Neural cell (in vitro differentiated cells): ENCODE measurements at regions not wholly inside any gene's neighbourhood (a gene's known extent, or its start where the extent isn't known, plus 50 kb on each side); places are given as distances from the start of the nearest gene placed in this dataset.

ENCODE experiments used
- H2AFZ ChIP-seq: fragments of 200-600, 300-800 bp; sonication (generic), shearing (Covaris generic); 2 replicates; pipeline ENCODE4 v1.6.0; 2014; ENCODE audit warnings: low read depth, mild to moderate bottlenecking, antibody characterized with exemption, low read length, moderate library complexity
- H3F3A ChIP-seq: fragments of 200-600 bp; shearing (Covaris generic); 2 replicates; pipeline ENCODE4 v1.6.1; 2016; ENCODE audit warnings: mild to moderate bottlenecking, moderate library complexity, mixed read lengths, antibody characterized with exemption, low read length; ENCODE audit not compliant: insufficient read depth, poor library complexity, severe bottlenecking
- H3K27ac ChIP-seq: fragments of 200-600, 300-800 bp; sonication (generic), shearing (Covaris generic); 2 replicates; pipeline ENCODE4 v1.5.1; 2014; ENCODE audit warnings: mild to moderate bottlenecking, low read length, moderate library complexity
- H3K27me3 ChIP-seq: fragments of 300-800, 200-600 bp; sonication (generic), shearing (Covaris generic); 2 replicates; pipeline ENCODE4 v1.6.0; 2014; ENCODE audit warnings: mild to moderate bottlenecking, low read depth, low read length, moderate library complexity; ENCODE audit not compliant: insufficient read depth
- H3K36me3 ChIP-seq: fragments of 300-800, 200-600 bp; sonication (generic), shearing (Covaris generic); 2 replicates; pipeline ENCODE4 v1.5.1; 2014; ENCODE audit warnings: mild to moderate bottlenecking, antibody characterized with exemption, low read length, moderate library complexity; ENCODE audit not compliant: insufficient read depth
- H3K4me2 ChIP-seq: fragments of 300-800, 200-600 bp; sonication (generic), shearing (Covaris generic); 2 replicates; pipeline ENCODE4 v1.6.0; 2014; ENCODE audit warnings: mild to moderate bottlenecking, low read length
- H3K4me3 ChIP-seq: fragments of 300-800, 200-600 bp; sonication (generic), shearing (Covaris generic); 2 replicates; pipeline ENCODE4 v1.5.1; 2014; ENCODE audit warnings: mild to moderate bottlenecking, low read length, moderate library complexity
- H3K79me2 ChIP-seq: fragments of 200-600 bp; shearing (Covaris generic); replicated peaks from 2 replicates; pipeline ENCODE4 v1.6.0; 2014; ENCODE audit warnings: mild to moderate bottlenecking, low read length, moderate library complexity; ENCODE audit not compliant: insufficient read depth
- H3K9ac ChIP-seq: fragments of 300-800, 200-600 bp; sonication (generic), shearing (Covaris generic); 2 replicates; pipeline ENCODE4 v1.6.1; 2016; ENCODE audit warnings: mild to moderate bottlenecking, low read length, mixed read lengths
- H3K9me2 ChIP-seq: fragments of 200-600 bp; shearing (Covaris generic); 2 replicates; pipeline ENCODE4 v1.6.1; 2016; ENCODE audit warnings: mild to moderate bottlenecking, low read length, mixed read lengths; ENCODE audit not compliant: insufficient read depth
- H3K9me3 ChIP-seq: fragments of 200-600, 300-800 bp; sonication (generic), shearing (Covaris generic); 2 replicates; pipeline ENCODE4 v1.6.1; 2016; ENCODE audit warnings: mild to moderate bottlenecking, mixed run types, low read length, moderate library complexity, mixed read lengths
- H4K20me1 ChIP-seq: fragments of 200-600 bp; shearing (Covaris generic); 2 replicates; pipeline ENCODE4 v1.6.1; 2016; ENCODE audit warnings: mild to moderate bottlenecking, mixed run types; ENCODE audit not compliant: insufficient read depth
- EP300 ChIP-seq: fragments of 450-650 bp; conservative IDR thresholded peaks from 2 replicates; pipeline ENCODE4 v1.6.1; 2014; ENCODE audit warnings: antibody characterized with exemption, mild to moderate bottlenecking, moderate library complexity; ENCODE audit not compliant: poor library complexity, severe bottlenecking
- EZH2 ChIP-seq: fragments of 200-600, 300-800 bp; shearing (Covaris generic), sonication (generic); IDR thresholded peaks from 2 replicates; pipeline ENCODE4 v1.6.1; 2014; ENCODE audit warnings: antibody characterized with exemption, low read length, borderline replicate concordance, mild to moderate bottlenecking; ENCODE audit not compliant: insufficient read depth, poor library complexity, severe bottlenecking
- MXI1 ChIP-seq: fragments of 450-650 bp; conservative IDR thresholded peaks from 2 replicates; pipeline ENCODE4 v1.6.1; 2014; ENCODE audit warnings: antibody characterized with exemption, mild to moderate bottlenecking; ENCODE audit not compliant: poor library complexity, severe bottlenecking
- POLR2AphosphoS5 ChIP-seq: IDR thresholded peaks from 2 replicates; pipeline ENCODE4 v1.6.1; 2012
- RAD21 ChIP-seq: fragments of 450-650 bp; conservative IDR thresholded peaks from 2 replicates; pipeline ENCODE4 v1.6.1; 2014; ENCODE audit warnings: antibody characterized with exemption, mild to moderate bottlenecking, moderate library complexity
- SMC3 ChIP-seq: fragments of 450-650 bp; conservative IDR thresholded peaks from 2 replicates; pipeline ENCODE4 v1.6.1; 2014; ENCODE audit warnings: antibody characterized with exemption, mild to moderate bottlenecking, moderate library complexity; ENCODE audit not compliant: poor library complexity
- TAF1 ChIP-seq: IDR thresholded peaks from 2 replicates; pipeline ENCODE4 v1.6.1; 2012; ENCODE audit warnings: low read depth
- TF ChIP-seq, protein P1 (sequence below): IDR thresholded peaks from 2 replicates; pipeline ENCODE4 v1.6.1; 2012; ENCODE audit warnings: borderline replicate concordance
- TF ChIP-seq, protein P2 (sequence below): fragments of 450-650 bp; IDR thresholded peaks from 2 replicates; pipeline ENCODE4 v1.5.1; 2014; ENCODE audit warnings: antibody characterized with exemption, mild to moderate bottlenecking, moderate library complexity; ENCODE audit not compliant: poor library complexity, severe bottlenecking

DNA sequence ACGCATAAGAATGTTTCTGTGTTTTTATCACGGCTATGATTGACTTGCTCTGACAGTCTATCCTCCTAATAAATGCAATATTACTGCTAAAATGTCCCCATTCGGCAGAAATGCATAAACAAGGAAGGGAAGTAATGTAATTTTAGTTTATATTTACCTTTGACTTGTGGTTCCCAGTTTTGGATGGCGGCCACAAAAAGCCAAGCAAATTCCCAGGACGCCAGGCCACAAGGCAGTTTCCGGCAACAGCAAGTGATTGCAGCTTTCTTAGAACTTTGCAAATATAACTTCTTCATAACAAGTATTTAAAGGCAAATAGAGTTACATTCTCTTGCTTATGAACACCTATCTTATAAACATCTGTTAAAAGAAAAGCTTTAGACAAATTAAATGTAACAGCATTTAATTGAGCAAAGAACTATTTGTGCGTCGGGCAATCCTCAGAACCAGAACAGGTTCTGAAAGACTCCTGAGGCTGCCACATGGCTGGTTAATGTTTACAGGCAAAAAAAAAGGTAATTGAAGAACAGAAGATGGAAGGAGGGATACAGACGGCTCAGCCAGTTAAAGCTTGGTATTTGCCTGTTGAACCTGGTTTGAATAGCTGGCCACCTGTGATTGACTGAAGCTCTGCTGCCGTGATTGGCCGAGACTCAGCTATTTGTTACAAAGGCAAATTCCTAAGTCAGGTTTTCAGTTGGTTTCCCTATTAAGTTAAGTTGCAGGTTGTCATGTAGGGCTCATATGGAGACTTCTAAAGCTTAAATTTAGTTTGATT lies 80.8 kb downstream of the C21orf91 start:
- no peak overlapping the region for H3K4me3 ChIP-seq
- TF ChIP-seq SMC3: no peak
- no peak for TF ChIP-seq TAF1
- no peak for TF ChIP-seq RAD21
- no peak for TF ChIP-seq EZH2
- TF ChIP-seq, protein P1, sequence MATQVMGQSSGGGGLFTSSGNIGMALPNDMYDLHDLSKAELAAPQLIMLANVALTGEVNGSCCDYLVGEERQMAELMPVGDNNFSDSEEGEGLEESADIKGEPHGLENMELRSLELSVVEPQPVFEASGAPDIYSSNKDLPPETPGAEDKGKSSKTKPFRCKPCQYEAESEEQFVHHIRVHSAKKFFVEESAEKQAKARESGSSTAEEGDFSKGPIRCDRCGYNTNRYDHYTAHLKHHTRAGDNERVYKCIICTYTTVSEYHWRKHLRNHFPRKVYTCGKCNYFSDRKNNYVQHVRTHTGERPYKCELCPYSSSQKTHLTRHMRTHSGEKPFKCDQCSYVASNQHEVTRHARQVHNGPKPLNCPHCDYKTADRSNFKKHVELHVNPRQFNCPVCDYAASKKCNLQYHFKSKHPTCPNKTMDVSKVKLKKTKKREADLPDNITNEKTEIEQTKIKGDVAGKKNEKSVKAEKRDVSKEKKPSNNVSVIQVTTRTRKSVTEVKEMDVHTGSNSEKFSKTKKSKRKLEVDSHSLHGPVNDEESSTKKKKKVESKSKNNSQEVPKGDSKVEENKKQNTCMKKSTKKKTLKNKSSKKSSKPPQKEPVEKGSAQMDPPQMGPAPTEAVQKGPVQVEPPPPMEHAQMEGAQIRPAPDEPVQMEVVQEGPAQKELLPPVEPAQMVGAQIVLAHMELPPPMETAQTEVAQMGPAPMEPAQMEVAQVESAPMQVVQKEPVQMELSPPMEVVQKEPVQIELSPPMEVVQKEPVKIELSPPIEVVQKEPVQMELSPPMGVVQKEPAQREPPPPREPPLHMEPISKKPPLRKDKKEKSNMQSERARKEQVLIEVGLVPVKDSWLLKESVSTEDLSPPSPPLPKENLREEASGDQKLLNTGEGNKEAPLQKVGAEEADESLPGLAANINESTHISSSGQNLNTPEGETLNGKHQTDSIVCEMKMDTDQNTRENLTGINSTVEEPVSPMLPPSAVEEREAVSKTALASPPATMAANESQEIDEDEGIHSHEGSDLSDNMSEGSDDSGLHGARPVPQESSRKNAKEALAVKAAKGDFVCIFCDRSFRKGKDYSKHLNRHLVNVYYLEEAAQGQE: no peak
- no peak for TF ChIP-seq EP300
- no peak for TF ChIP-seq MXI1
- TF ChIP-seq, protein P2, sequence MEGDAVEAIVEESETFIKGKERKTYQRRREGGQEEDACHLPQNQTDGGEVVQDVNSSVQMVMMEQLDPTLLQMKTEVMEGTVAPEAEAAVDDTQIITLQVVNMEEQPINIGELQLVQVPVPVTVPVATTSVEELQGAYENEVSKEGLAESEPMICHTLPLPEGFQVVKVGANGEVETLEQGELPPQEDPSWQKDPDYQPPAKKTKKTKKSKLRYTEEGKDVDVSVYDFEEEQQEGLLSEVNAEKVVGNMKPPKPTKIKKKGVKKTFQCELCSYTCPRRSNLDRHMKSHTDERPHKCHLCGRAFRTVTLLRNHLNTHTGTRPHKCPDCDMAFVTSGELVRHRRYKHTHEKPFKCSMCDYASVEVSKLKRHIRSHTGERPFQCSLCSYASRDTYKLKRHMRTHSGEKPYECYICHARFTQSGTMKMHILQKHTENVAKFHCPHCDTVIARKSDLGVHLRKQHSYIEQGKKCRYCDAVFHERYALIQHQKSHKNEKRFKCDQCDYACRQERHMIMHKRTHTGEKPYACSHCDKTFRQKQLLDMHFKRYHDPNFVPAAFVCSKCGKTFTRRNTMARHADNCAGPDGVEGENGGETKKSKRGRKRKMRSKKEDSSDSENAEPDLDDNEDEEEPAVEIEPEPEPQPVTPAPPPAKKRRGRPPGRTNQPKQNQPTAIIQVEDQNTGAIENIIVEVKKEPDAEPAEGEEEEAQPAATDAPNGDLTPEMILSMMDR: no peak
- TF ChIP-seq POLR2AphosphoS5: no peak
- H4K20me1 ChIP-seq: no peaks in the 10 kb centered on the region
- no peaks in the 10 kb centered on the region for H3K36me3 ChIP-seq
- no peak overlapping the region for H2AFZ ChIP-seq
- no peaks in the 10 kb centered on the region for H3K9me2 ChIP-seq
- no peaks in the 10 kb centered on the region for H3K27me3 ChIP-seq
- no peak overlapping the region for H3K27ac ChIP-seq
- H3K79me2 ChIP-seq: no peaks in the 10 kb centered on the region
- H3K4me2 ChIP-seq: no peak overlapping the region
- H3K9ac ChIP-seq: no peak overlapping the region
- H3K9me3 ChIP-seq: no peaks in the 10 kb centered on the region
- H3F3A ChIP-seq: no peaks in the 10 kb centered on the region

DNA sequence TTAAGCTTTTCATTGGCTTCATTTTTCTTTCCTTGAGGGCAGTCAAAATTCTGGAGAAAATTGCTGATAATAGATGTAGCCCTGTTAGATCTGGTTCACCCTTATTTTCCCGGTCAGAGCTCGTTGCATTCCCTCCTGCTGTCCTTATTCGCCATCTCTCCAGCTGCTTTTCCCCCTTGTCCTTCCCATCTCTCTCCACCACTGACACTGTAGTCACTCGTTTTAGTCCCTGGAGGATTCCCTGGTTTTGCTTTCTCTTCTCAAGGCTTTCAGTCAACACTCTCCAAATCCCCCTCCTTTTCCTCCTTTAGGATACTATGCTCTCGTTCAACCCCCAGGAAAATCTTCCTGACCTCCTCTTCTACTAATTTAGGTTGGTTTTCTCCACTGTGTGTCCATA lies 83.1 kb downstream of the C21orf91 start:
- Histone ChIP-seq H3K9me3 (no peaks in the 10 kb centered on the region), H3K79me2 (no peaks in the 10 kb centered on the region), H3K4me3 (no peak overlapping the region), H3K4me2 (no peak overlapping the region), H3K36me3 (no peaks in the 10 kb centered on the region), H4K20me1 (no peaks in the 10 kb centered on the region), H3F3A (no peaks in the 10 kb centered on the region), H2AFZ (no peak overlapping the region), H3K9ac (no peak overlapping the region), H3K9me2 (no peaks in the 10 kb centered on the region), H3K27me3 (no peaks in the 10 kb centered on the region), H3K27ac (no peak overlapping the region)
- TF ChIP-seq POLR2AphosphoS5 (no peak), EP300 (no peak), SMC3 (no peak), EZH2 (no peak), TAF1 (no peak), RAD21 (no peak), MXI1 (no peak)
- TF ChIP-seq, protein P1: no peak
- TF ChIP-seq, protein P2: no peak
